GM19324 (cell line): ENCODE measurements at regions not wholly inside any gene's neighbourhood (a gene's known extent, or its start where the extent isn't known, plus 50 kb on each side); places are given as distances from the start of the nearest gene placed in this dataset.
"Not testable (repeated sequence)": the region's sequence is repeated elsewhere in the genome, so short reads cannot be mapped to it uniquely, and the experiment has no call there.

ENCODE experiments used
- ATAC-seq: cut with Tn5 transposase; IDR thresholded peaks from one replicate; pipeline ENCODE4 v1.9.1; 2021; ENCODE audit warnings: mild to moderate bottlenecking, moderate library complexity; ENCODE audit not compliant: unreplicated experiment, low FRiP score

GRCh38 chr12:67890726-67891258, 98.5 kb upstream of the IFNG-AS1 start:
- no peak for ATAC-seq

GRCh38 chr12:67891596-67891995, 97.7 kb upstream of the IFNG-AS1 start:
- no peak for ATAC-seq

GRCh38 chr12:67892259-67893021, 96.8 kb upstream of the IFNG-AS1 start:
- ATAC-seq, result no peak

GRCh38 chr12:67893022-67893580, 96.1 kb upstream of the IFNG-AS1 start:
- no peak for ATAC-seq

GRCh38 chr12:67900418-67900817, 88.8 kb upstream of the IFNG-AS1 start:
- ATAC-seq, result not testable (repeated sequence)

- no peak for ATAC-seq
These were observed 80.1 kb upstream of the IFNG-AS1 start for GRCh38 chr12:67909091-67909531.

- no peak for ATAC-seq
These were observed 79.6 kb upstream of the IFNG-AS1 start for GRCh38 chr12:67909681-67910080.

GRCh38 chr12:67910360-67911274, 78.6 kb upstream of the IFNG-AS1 start:
- no peak for ATAC-seq

GRCh38 chr12:67911275-67911600, 78.0 kb upstream of the IFNG-AS1 start:
- ATAC-seq, result no peak

GRCh38 chr12:67911789-67912188, 77.5 kb upstream of the IFNG-AS1 start:
- ATAC-seq, result no peak

- no peak for ATAC-seq
These were observed 73.9 kb upstream of the IFNG-AS1 start for GRCh38 chr12:67915335-67915851.

GRCh38 chr12:67916266-67916970, 72.8 kb upstream of the IFNG-AS1 start:
- ATAC-seq, result no peak

GRCh38 chr12:67917811-67918210, 71.4 kb upstream of the IFNG-AS1 start:
- ATAC-seq, result no peak

- no peak for ATAC-seq
These were observed 70.8 kb upstream of the IFNG-AS1 start for GRCh38 chr12:67918441-67918840.

GRCh38 chr12:67919406-67919805, 69.8 kb upstream of the IFNG-AS1 start:
- no peak for ATAC-seq

- ATAC-seq, result no peak
These were observed 68.8 kb upstream of the IFNG-AS1 start for GRCh38 chr12:67920413-67920812.

- no peak for ATAC-seq
These were observed 68.0 kb upstream of the IFNG-AS1 start for GRCh38 chr12:67921286-67921685.

- ATAC-seq, result no peak
These were observed 67.0 kb upstream of the IFNG-AS1 start for GRCh38 chr12:67922245-67922644.

GRCh38 chr12:67925077-67925476, 64.2 kb upstream of the IFNG-AS1 start:
- no peak for ATAC-seq

- no peak for ATAC-seq
These were observed 63.7 kb upstream of the IFNG-AS1 start for GRCh38 chr12:67925552-67925951.
